ENCODE measurements at regions not wholly inside any gene's neighbourhood (a gene's known extent, or its start where the extent isn't known, plus 50 kb on each side); places are given as distances from the start of the nearest gene placed in this dataset.
"Not testable (repeated sequence)": the region's sequence is repeated elsewhere in the genome, so short reads cannot be mapped to it uniquely, and the experiment has no call there.

- H3K4me1 ChIP-seq: no peaks in the 10 kb centered on the region
- H3K27ac ChIP-seq: no peak overlapping the region
- peaks cover 0 to 17% of the 10 kb centered on the region in 2 donors for H3K9me3 ChIP-seq
- no peaks in the 10 kb centered on the region for H3K36me3 ChIP-seq
- DNase-seq (ENCODE audit: low spot score): no peak
- no peak for TF ChIP-seq CTCF (IDR thresholded peaks at IDR 0.05)
- no peak overlapping the region for H3K4me3 ChIP-seq
- no peaks in the 10 kb centered on the region for H3K27me3 ChIP-seq
These were observed 304.6 kb downstream of the REEP3 start for GRCh38 chr10:63825766-63826165.

- not testable (repeated sequence) for H3K36me3 ChIP-seq; DNase-seq (ENCODE audit: low spot score); H3K4me1 ChIP-seq; H3K27ac ChIP-seq; H3K27me3 ChIP-seq; H3K4me3 ChIP-seq
- peaks cover 0 to 17% of the 10 kb centered on the region in 2 donors for H3K9me3 ChIP-seq
These were observed 305.8 kb downstream of the REEP3 start for GRCh38 chr10:63827018-63827417.

- H3K27me3 ChIP-seq: no peaks in the 10 kb centered on the region
- no peaks in the 10 kb centered on the region for H3K9me3 ChIP-seq
- DNase-seq (ENCODE audit: low spot score): no peak
- H3K4me3 ChIP-seq: no peak overlapping the region
- no peaks in the 10 kb centered on the region for H3K36me3 ChIP-seq
- no peaks in the 10 kb centered on the region for H3K4me1 ChIP-seq
- no peak overlapping the region for H3K27ac ChIP-seq
- no peak for TF ChIP-seq CTCF (IDR thresholded peaks at IDR 0.05)
These were observed 307.8 kb downstream of the REEP3 start for GRCh38 chr10:63829020-63829419.

GRCh38 chr10:63829573-63830149, 308.5 kb downstream of the REEP3 start:
- TF ChIP-seq CTCF (IDR thresholded peaks at IDR 0.05): no peak
- no peaks in the 10 kb centered on the region for H3K27me3 ChIP-seq
- no peaks in the 10 kb centered on the region for H3K4me1 ChIP-seq

GRCh38 chr10:63832686-63833085, 311.5 kb downstream of the REEP3 start:
- H3K9me3 ChIP-seq: no peaks in the 10 kb centered on the region
- no peak overlapping the region for H3K27ac ChIP-seq
- H3K4me1 ChIP-seq: no peaks in the 10 kb centered on the region
- H3K36me3 ChIP-seq: no peaks in the 10 kb centered on the region
- TF ChIP-seq CTCF (IDR thresholded peaks at IDR 0.05): no peak
- no peak overlapping the region for H3K4me3 ChIP-seq
- DNase-seq (ENCODE audit: low spot score): no peak
- no peaks in the 10 kb centered on the region for H3K27me3 ChIP-seq

More at GRCh38 chr10:63829573-63830149, 308.5 kb downstream of the REEP3 start:
- no peak overlapping the region for H3K27ac ChIP-seq
- H3K9me3 ChIP-seq: no peaks in the 10 kb centered on the region
- no peak for DNase-seq (ENCODE audit: low spot score)
- H3K4me3 ChIP-seq: no peak overlapping the region
- H3K36me3 ChIP-seq: no peaks in the 10 kb centered on the region

- H3K27me3 ChIP-seq: no peaks in the 10 kb centered on the region
- no peaks in the 10 kb centered on the region for H3K36me3 ChIP-seq
- H3K27ac ChIP-seq: no peak overlapping the region
- H3K4me3 ChIP-seq: no peak overlapping the region
- no peak for DNase-seq (ENCODE audit: low spot score)
- H3K4me1 ChIP-seq: no peaks in the 10 kb centered on the region
- TF ChIP-seq CTCF (IDR thresholded peaks at IDR 0.05): no peak
- H3K9me3 ChIP-seq: no peaks in the 10 kb centered on the region
These were observed 312.3 kb downstream of the REEP3 start for GRCh38 chr10:63833411-63834060.
